Mucosa of descending colon (tissue), 3 donors: ENCODE measurements at regions not wholly inside any gene's neighbourhood (a gene's known extent, or its start where the extent isn't known, plus 50 kb on each side); places are given as distances from the start of the nearest gene placed in this dataset.

ENCODE experiments used
- ATAC-seq: fragments of 200-7000 bp; cut with Tn5 transposase; one replicate; pipeline ENCODE4 v1.9.1; 2020; ENCODE audit warnings: mild to moderate bottlenecking, moderate library complexity
- DNase-seq, 3 donors: peaks; one replicate each; pipeline ENCODE4 v3.0.0-alpha.2; 2020
- H3K36me3 ChIP-seq: fragments of 200-600 bp; one replicate; pipeline ENCODE4 v1.8.0; 2021; ENCODE audit warnings: low read depth, mild to moderate bottlenecking
- H3K4me1 ChIP-seq: fragments of 200-600 bp; one replicate; pipeline ENCODE4 v1.8.0; 2021; ENCODE audit warnings: low read depth, mild to moderate bottlenecking
- H3K4me3 ChIP-seq: fragments of 200-600 bp; one replicate; pipeline ENCODE4 v1.8.0; 2021; ENCODE audit warnings: mild to moderate bottlenecking
- H3K9me3 ChIP-seq: fragments of 200-600 bp; one replicate; pipeline ENCODE4 v1.8.0; 2021; ENCODE audit warnings: mild to moderate bottlenecking
- intact Hi-C, 2 donors: fragments of 100-400 bp; cut with DNase I in 1 of 2; cut with micrococcal nuclease in 1 of 2; formaldehyde crosslinking; loops; one replicate each; pipeline versions ENCODE4 v1.11.0 to v1.11.1; 2022; cut with DNase I, micrococcal nuclease
- TF ChIP-seq, protein P1 (sequence below): fragments of 200-600 bp; IDR thresholded peaks from one replicate; pipeline ENCODE4 v1.8.0; 2022; ENCODE audit warnings: antibody characterized with exemption, mild to moderate bottlenecking
- donor health status: DM: no; HTN: no; CAD: no; lungs with moderate emphysema.
- donor health status: DM: no; HTN: no; CAD: no.
- donor health status: DM: no; HTN: yes; CAD: no.

DNA sequence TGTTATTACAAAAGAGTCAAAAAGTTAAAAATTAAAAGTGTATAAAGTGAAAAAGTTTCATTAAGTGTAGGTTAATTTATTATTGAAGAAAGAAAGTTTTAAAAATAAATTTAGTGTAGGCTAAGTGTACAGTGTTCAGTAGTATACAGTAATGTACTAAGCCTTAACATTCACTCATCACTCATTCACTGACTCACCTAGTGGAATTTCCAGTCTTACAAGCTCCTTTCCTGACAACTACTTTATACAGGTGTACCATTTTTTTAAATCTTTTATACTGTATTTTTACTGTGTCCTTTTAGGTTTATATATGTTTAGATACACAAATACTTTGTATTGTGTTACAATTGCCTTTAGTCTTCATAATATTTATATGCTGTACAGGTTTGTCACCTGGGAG, 530.2 kb upstream of the FAM174A start:
- Histone ChIP-seq H3K4me3 (no peak overlapping the region), H3K4me1 (no peaks in the 10 kb centered on the region), H3K36me3 (no peaks in the 10 kb centered on the region), H3K9me3 (peaks cover 4% of the 10 kb centered on the region)
- TF ChIP-seq, protein P1, sequence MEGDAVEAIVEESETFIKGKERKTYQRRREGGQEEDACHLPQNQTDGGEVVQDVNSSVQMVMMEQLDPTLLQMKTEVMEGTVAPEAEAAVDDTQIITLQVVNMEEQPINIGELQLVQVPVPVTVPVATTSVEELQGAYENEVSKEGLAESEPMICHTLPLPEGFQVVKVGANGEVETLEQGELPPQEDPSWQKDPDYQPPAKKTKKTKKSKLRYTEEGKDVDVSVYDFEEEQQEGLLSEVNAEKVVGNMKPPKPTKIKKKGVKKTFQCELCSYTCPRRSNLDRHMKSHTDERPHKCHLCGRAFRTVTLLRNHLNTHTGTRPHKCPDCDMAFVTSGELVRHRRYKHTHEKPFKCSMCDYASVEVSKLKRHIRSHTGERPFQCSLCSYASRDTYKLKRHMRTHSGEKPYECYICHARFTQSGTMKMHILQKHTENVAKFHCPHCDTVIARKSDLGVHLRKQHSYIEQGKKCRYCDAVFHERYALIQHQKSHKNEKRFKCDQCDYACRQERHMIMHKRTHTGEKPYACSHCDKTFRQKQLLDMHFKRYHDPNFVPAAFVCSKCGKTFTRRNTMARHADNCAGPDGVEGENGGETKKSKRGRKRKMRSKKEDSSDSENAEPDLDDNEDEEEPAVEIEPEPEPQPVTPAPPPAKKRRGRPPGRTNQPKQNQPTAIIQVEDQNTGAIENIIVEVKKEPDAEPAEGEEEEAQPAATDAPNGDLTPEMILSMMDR: no peak
- intact Hi-C loops: no loop called here
- no peak for ATAC-seq
- no peak for DNase-seq

- no peaks in the 10 kb centered on the region for H3K4me1 ChIP-seq
- intact Hi-C loops: no loop called here
- TF ChIP-seq, protein P1: no peak
- no peaks in the 10 kb centered on the region for H3K36me3 ChIP-seq
- no peak for DNase-seq
- ATAC-seq: no peak
- H3K4me3 ChIP-seq: no peak overlapping the region
- H3K9me3 ChIP-seq: peaks cover 4% of the 10 kb centered on the region
Observed at GRCh38 chr5:99998319-99998718, 536.9 kb upstream of the FAM174A start.

- Histone ChIP-seq H3K9me3 (no peaks in the 10 kb centered on the region), H3K4me1 (no peaks in the 10 kb centered on the region), H3K4me3 (no peak overlapping the region), H3K36me3 (no peaks in the 10 kb centered on the region)
- DNase-seq: no peak
- ATAC-seq: no peak
- TF ChIP-seq, protein P1: no peak
- intact Hi-C loops: no loop called here
Observed at GRCh38 chr5:99995407-99995806, 539.8 kb upstream of the FAM174A start.

GRCh38 chr5:99973779-99974178, 561.4 kb upstream of the FAM174A start:
- TF ChIP-seq, protein P1: no peak
- Histone ChIP-seq H3K9me3 (no peaks in the 10 kb centered on the region), H3K4me1 (no peaks in the 10 kb centered on the region), H3K36me3 (no peaks in the 10 kb centered on the region), H3K4me3 (no peak overlapping the region)
- intact Hi-C loops: no loop called here
- ATAC-seq (no peak), DNase-seq (no peak)

GRCh38 chr5:99955962-99956361, 579.2 kb upstream of the FAM174A start:
- TF ChIP-seq, protein P1: no peak
- DNase-seq (no peak), ATAC-seq (no peak)
- H3K9me3 ChIP-seq: peaks cover 2% of the 10 kb centered on the region
- no peak overlapping the region for H3K4me3 ChIP-seq
- intact Hi-C loops: no loop called here
- no peaks in the 10 kb centered on the region for H3K36me3 ChIP-seq
- H3K4me1 ChIP-seq: no peaks in the 10 kb centered on the region

GRCh38 chr5:99955006-99955405, 580.2 kb upstream of the FAM174A start:
- DNase-seq: no peak
- Histone ChIP-seq H3K36me3 (no peaks in the 10 kb centered on the region), H3K4me1 (no peaks in the 10 kb centered on the region), H3K4me3 (no peak overlapping the region), H3K9me3 (peaks cover 2% of the 10 kb centered on the region)
- ATAC-seq: no peak
- intact Hi-C loops: no loop called here
- TF ChIP-seq, protein P1: no peak
